Dedifferentiated amniotic fluid mesenchymal stem cell (primary cell): ENCODE measurements at regions not wholly inside any gene's neighbourhood (a gene's known extent, or its start where the extent isn't known, plus 50 kb on each side); places are given as distances from the start of the nearest gene placed in this dataset.
A peak's percentile ranks its signal among the peaks of the same experiment; 100 is the strongest.

Experiments
- DNase-seq: peaks from one replicate; pipeline ENCODE4 v3.0.0-alpha.2; 2016; ENCODE audit errors: extremely low spot score

- peak; percentile 65 for DNase-seq
These were observed 430.6 kb downstream of the ZNF608 start for GRCh38 chr5:124315741-124316415.

GRCh38 chr5:124310453-124310852 is 436.0 kb downstream of the ZNF608 start:
- DNase-seq, result no peak

GRCh38 chr5:124309241-124309980 is 437.0 kb downstream of the ZNF608 start:
- DNase-seq, result no peak

- DNase-seq, result no peak
These were observed 443.1 kb downstream of the ZNF608 start for GRCh38 chr5:124303366-124303765.

GRCh38 chr5:124302533-124302932 is 443.9 kb downstream of the ZNF608 start:
- DNase-seq, result no peak

GRCh38 chr5:124301850-124302249 is 444.6 kb downstream of the ZNF608 start:
- peak; percentile 31 for DNase-seq

- DNase-seq, result no peak
These were observed 445.4 kb downstream of the ZNF608 start for GRCh38 chr5:124300815-124301621.

- no peak for DNase-seq
These were observed 448.6 kb downstream of the ZNF608 start for GRCh38 chr5:124297826-124298225.

GRCh38 chr5:124292322-124292855 is 454.1 kb downstream of the ZNF608 start:
- no peak for DNase-seq

- DNase-seq, result no peak
These were observed 456.7 kb downstream of the ZNF608 start for GRCh38 chr5:124289641-124290311.

- no peak for DNase-seq
These were observed 457.3 kb downstream of the ZNF608 start for GRCh38 chr5:124289130-124289529.

- no peak for DNase-seq
These were observed 458.6 kb downstream of the ZNF608 start for GRCh38 chr5:124287813-124288212.

GRCh38 chr5:124285733-124286132 is 460.7 kb downstream of the ZNF608 start:
- no peak for DNase-seq

- no peak for DNase-seq
These were observed 461.4 kb downstream of the ZNF608 start for GRCh38 chr5:124285071-124285470.

- no peak for DNase-seq
These were observed 463.4 kb downstream of the ZNF608 start for GRCh38 chr5:124283031-124283430.

- DNase-seq, result no peak
These were observed 466.4 kb downstream of the ZNF608 start for GRCh38 chr5:124280079-124280478.

GRCh38 chr5:124279146-124279876 is 467.1 kb downstream of the ZNF608 start:
- no peak for DNase-seq

- DNase-seq, result no peak
These were observed 467.8 kb downstream of the ZNF608 start for GRCh38 chr5:124278636-124279035.

GRCh38 chr5:124277767-124278545 is 468.5 kb downstream of the ZNF608 start:
- DNase-seq, result no peak

GRCh38 chr5:124276166-124276565 is 470.3 kb downstream of the ZNF608 start:
- no peak for DNase-seq
